K562 (cell line): ENCODE measurements at regions not wholly inside any gene's neighbourhood (a gene's known extent, or its start where the extent isn't known, plus 50 kb on each side); places are given as distances from the start of the nearest gene placed in this dataset.

ENCODE experiments used
- ATAC-seq: fragments of 200-7000 bp; cut with Tn5 transposase; 3 replicates; pipeline ENCODE4 v1.9.1; 2020; ENCODE audit warnings: moderate library complexity
- BruUV-seq: library from RNA; stranded (reverse); fragments of 400-500 nt; replicated peaks from 2 replicates; lab custom pipeline; 2021; lab: Mats Ljungman, UMichigan
- CTCF ChIA-PET: fragments of 300-600 bp; formaldehyde crosslinking; extraction: SDS; loops from one replicate; lab custom pipeline; 2021; ENCODE audit warnings: low intra/inter-chr PET ratio; lab: Yijun Ruan, JAX
- POLR2A ChIA-PET: fragments of 300-600, 350-650 bp; sonication (Branson Sonifier 250); formaldehyde crosslinking; extraction: SDS; loops from one replicate; lab custom pipeline; 2021; ENCODE audit warnings: antibody characterized with exemption, inconsistent platforms; lab: Yijun Ruan, JAX
- DNase-seq, 4 experiments: peaks; one replicate each; pipeline versions ENCODE4 v3.0.0 to v3.0.0-alpha.2; 2011 to 2018; ENCODE audit warnings: low spot score in 3 of 4, mixed read lengths in 3 of 4; ENCODE audit errors: extremely low read depth in 1 of 4
- FAIRE-seq: peaks from 2 replicates; lab custom pipeline; 2011; peaks lifted over from hg19 to GRCh38; lab: Jason Lieb, UNC
- H2AFZ ChIP-seq: 2 replicates; pipeline ENCODE4 v1.6.0; 2011; ENCODE audit warnings: low read depth, low read length, control low read depth, inconsistent platforms
- H3K27ac ChIP-seq: fragments of 200-600 bp; 3 replicates; pipeline ENCODE4 v1.8.0; 2011; ENCODE audit warnings: low read depth, mild to moderate bottlenecking, control low read depth, inconsistent platforms, low read length, moderate library complexity, mixed read lengths; ENCODE audit errors: extremely low read depth
- H3K27me3 ChIP-seq, 2 experiments: fragments of 300-600 bp in 1 of 2; 2 replicates in 1 of 2; 3 replicates in 1 of 2; pipeline versions ENCODE4 v1.6.0 to v1.8.0; 2011; ENCODE audit warnings: inconsistent platforms in 2 of 2, low read length in 2 of 2, mild to moderate bottlenecking in 1 of 2, mixed read lengths in 1 of 2, moderate library complexity in 1 of 2; ENCODE audit not compliant: control insufficient read depth in 2 of 2, insufficient read depth in 2 of 2
- H3K36me3 ChIP-seq: fragments of 300-600 bp; 3 replicates; pipeline ENCODE4 v1.8.0; 2011; ENCODE audit warnings: mild to moderate bottlenecking, low read length, inconsistent platforms; ENCODE audit not compliant: control insufficient read depth, insufficient read depth
- H3K4me1 ChIP-seq, 2 experiments: fragments of 200-600 bp in 1 of 2; replicated peaks in 1 of 2; 2 replicates in 1 of 2; 3 replicates in 1 of 2; pipeline versions ENCODE4 v1.5.1 to v1.8.0; 2011; ENCODE audit warnings: inconsistent platforms in 2 of 2, low read length in 2 of 2, mild to moderate bottlenecking in 1 of 2, mixed read lengths in 1 of 2, moderate library complexity in 1 of 2; ENCODE audit not compliant: control insufficient read depth in 2 of 2, insufficient read depth in 2 of 2
- H3K4me2 ChIP-seq: 2 replicates; pipeline ENCODE4 v1.6.1; 2011; ENCODE audit warnings: low read length, control low read depth, inconsistent platforms, mixed read lengths; ENCODE audit not compliant: insufficient read depth
- H3K4me3 ChIP-seq: fragments of 200-600 bp; sonication (generic), shearing (Covaris generic); 2 replicates; pipeline ENCODE4 v1.5.1; 2016; ENCODE audit warnings: control low read depth, inconsistent platforms
- H3K79me2 ChIP-seq: fragments of 200-600 bp; 3 replicates; pipeline ENCODE4 v1.8.0; 2011; ENCODE audit warnings: low read length, inconsistent platforms; ENCODE audit not compliant: control insufficient read depth, insufficient read depth
- H3K9ac ChIP-seq, 2 experiments: 2 replicates each; pipeline versions ENCODE4 v1.6.0 to v1.6.1; 2011; ENCODE audit warnings: low read depth in 2 of 2, low read length in 2 of 2, control low read depth in 1 of 2, inconsistent platforms in 1 of 2, mild to moderate bottlenecking in 1 of 2, mixed read lengths in 1 of 2; ENCODE audit not compliant: insufficient read depth in 1 of 2
- H3K9me1 ChIP-seq: one replicate; pipeline ENCODE4 v1.6.0; 2011; ENCODE audit warnings: inconsistent platforms, mild to moderate bottlenecking, low read length, moderate library complexity; ENCODE audit not compliant: control insufficient read depth, insufficient read depth
- H3K9me3 ChIP-seq: replicated peaks from 2 replicates; pipeline ENCODE4 v1.5.1; 2011; ENCODE audit warnings: low read depth, low read length, inconsistent platforms; ENCODE audit not compliant: control insufficient read depth, insufficient read depth
- H4K20me1 ChIP-seq: replicated peaks from 2 replicates; pipeline ENCODE4 v1.6.1; 2011; ENCODE audit warnings: low read length, inconsistent platforms, mixed read lengths; ENCODE audit not compliant: control insufficient read depth, insufficient read depth
- ESRRB ChIP-seq: fragments of 250-450 bp; sonication (Bioruptor Pico); IDR thresholded peaks from 2 replicates; pipeline ENCODE4 v1.5.0; 2020; ENCODE audit warnings: mild to moderate bottlenecking, moderate library complexity, borderline replicate concordance
- FOXK2 ChIP-seq, 2 experiments: fragments of 450-650 bp; IDR thresholded peaks in 1 of 2; conservative IDR thresholded peaks in 1 of 2; 2 replicates each; pipeline ENCODE4 v1.6.1; 2016; ENCODE audit warnings: low read depth in 2 of 2, mild to moderate bottlenecking in 1 of 2
- HNRNPL ChIP-seq: fragments of 200-400 bp; formaldehyde crosslinking; IDR thresholded peaks from 2 replicates; pipeline ENCODE4 v1.6.1; 2017; ENCODE audit warnings: low read depth, mild to moderate bottlenecking, low read length
- SMC3 ChIP-seq: conservative IDR thresholded peaks from 2 replicates; pipeline ENCODE4 v1.6.1; 2011; ENCODE audit warnings: low read depth, low read length, improper control_type of control experiment; ENCODE audit not compliant: insufficient read depth
- ZBTB49 ChIP-seq: sonication (generic); formaldehyde crosslinking; IDR thresholded peaks from 2 replicates; pipeline ENCODE4 v1.8.0; 2022; ENCODE audit warnings: missing genetic modification reagents, mild to moderate bottlenecking, borderline replicate concordance
- WGBS: fragments of 100-300 bp; shearing (Covaris generic); methylation state at CpG from one replicate; pipeline ENCODE4 v1.1.6; 2016; ENCODE audit warnings: low coverage, mixed read lengths; ENCODE audit not compliant: insufficient coverage; ENCODE audit errors: missing lambda C conversion rate; 5-methylcytosine and 5-hydroxymethylcytosine counted together
- in situ Hi-C: fragments of 300-500 bp; cut with MboI; formaldehyde crosslinking; loops from 4 replicates; pipeline ENCODE4 v1.15.0; 2018; ENCODE audit warnings: inconsistent platforms, mixed read lengths
- intact Hi-C: fragments of 100-400 bp; cut with micrococcal nuclease; formaldehyde crosslinking; loops from 2 replicates; pipeline ENCODE4 v1.14.2; 2022

- TF ChIP-seq ZBTB49 = no peak
Measured at GRCh38 chr21:41665766-41666595, 100.9 kb downstream of the RIPK4 start (continued).

- no TSS peak for BruUV-seq
- no peak overlapping the region for H3K4me2 ChIP-seq
- intact Hi-C loops = no loop called here
- TF ChIP-seq ESRRB (CRISPR knock-in tag) (no peak), HNRNPL (no peak), FOXK2 (conservative IDR thresholded peaks at IDR 0.05 in 1 of 2, IDR thresholded peaks at IDR 0.05 in 1 of 2; ENCODE audit: low read depth in 2 of 2) (no peak), SMC3 (no peak)
- H3K79me2 ChIP-seq = no peaks in the 10 kb centered on the region
- H3K4me1 ChIP-seq = peaks cover 0 to under 1% of the 10 kb centered on the region in 2 experiments; a peak in 2 of 5 replicates
- POLR2A ChIA-PET = interaction anchor here (0.6 to 1.4 kb wide), 2 partner anchors 21 to 67 kb away, joined by 3 read pairs; no protein-coding TSS in a partner anchor
- H3K27ac ChIP-seq = no peak overlapping the region
- no peaks in the 10 kb centered on the region for H3K36me3 ChIP-seq
- no peak for DNase-seq
- H3K9me1 ChIP-seq = no peaks in the 10 kb centered on the region
- in situ Hi-C loops = no loop called here
- H3K9ac ChIP-seq = no peak overlapping the region; a peak in 1 of 4 replicates
- WGBS = 1% methylated on average over 32 of the region's 32 CpGs
- FAIRE-seq = no peak
- CTCF ChIA-PET = no interaction called here
- ATAC-seq = no peak; the same call in 2 of the 3 replicates
- no peak overlapping the region for H3K4me3 ChIP-seq
- no peaks in the 10 kb centered on the region for H3K9me3 ChIP-seq
- peaks cover 25 to 71% of the 10 kb centered on the region in 2 experiments for H3K27me3 ChIP-seq
- H2AFZ ChIP-seq = no peak overlapping the region
- H4K20me1 ChIP-seq = no peaks in the 10 kb centered on the region; the same call in 1 of the 2 replicates
Measured at GRCh38 chr21:41664881-41665765, 101.7 kb downstream of the RIPK4 start.
